ENCODE measurements at regions not wholly inside any gene's neighbourhood (a gene's known extent, or its start where the extent isn't known, plus 50 kb on each side); places are given as distances from the start of the nearest gene placed in this dataset.

- 96 to 100% methylated on average over 3 to 4 of the region's 4 CpGs for WGBS, 2 experiments (ENCODE audit: insufficient coverage in 1 of 2, insufficient read length in 1 of 2)
- H3K27ac ChIP-seq (ENCODE audit: low read depth, low read length): no peak overlapping the region
- DNase-seq: no peak
- H3K9me3 Mint-ChIP-seq: no peaks in the 10 kb centered on the region
- H3K27me3 Mint-ChIP-seq (ENCODE audit: insufficient read depth): no peaks in the 10 kb centered on the region
- no peak overlapping the region for H3K27ac Mint-ChIP-seq
- H3K27me3 ChIP-seq (ENCODE audit: control insufficient read depth, insufficient read depth, low read length, poor library complexity, severe bottlenecking): no peaks in the 10 kb centered on the region
- H3K4me3 ChIP-seq (ENCODE audit: low read length): no peak overlapping the region
- no peaks in the 10 kb centered on the region for H3K4me1 Mint-ChIP-seq
- no peaks in the 10 kb centered on the region for H3K4me1 ChIP-seq (ENCODE audit: control insufficient read depth, insufficient read depth, low read length)
- no peaks in the 10 kb centered on the region for H3K36me3 Mint-ChIP-seq (ENCODE audit: low read depth)
- no peak overlapping the region for H3K4me3 Mint-ChIP-seq
- H3K9ac ChIP-seq (ENCODE audit: extremely low read depth, low read length, poor library complexity, severe bottlenecking): no peak overlapping the region
- H3K9me3 ChIP-seq (ENCODE audit: control insufficient read depth, low read length): no peaks in the 10 kb centered on the region
- no peaks in the 10 kb centered on the region for H3K36me3 ChIP-seq (ENCODE audit: control insufficient read depth, insufficient read depth, low read length)
- TF ChIP-seq CTCF (conservative IDR thresholded peaks at IDR 0.05): no peak
These were observed 538.4 kb upstream of the NCAM2 start for GRCh38 chr21:20459838-20460237.

DNA sequence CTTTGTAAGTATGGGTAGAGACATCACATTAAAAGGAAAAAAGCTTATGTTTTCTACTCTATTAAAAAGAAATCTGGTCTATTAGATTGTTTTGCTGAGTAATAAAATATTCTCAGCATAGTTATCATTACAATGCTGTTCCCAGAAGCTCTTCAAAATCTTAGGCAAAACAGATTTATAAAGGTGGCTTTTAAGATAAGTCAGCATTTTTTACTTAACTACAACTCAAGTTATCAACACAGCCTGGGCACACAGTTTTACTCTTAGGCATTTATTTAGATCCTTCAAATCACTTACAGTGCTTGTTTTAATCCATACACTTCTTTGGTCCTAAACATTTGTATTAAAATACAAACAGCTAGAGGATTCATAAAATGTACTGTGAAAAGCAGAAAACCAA lies 534.8 kb upstream of the NCAM2 start:
- Histone ChIP-seq H3K9me3 (ENCODE audit: control insufficient read depth, low read length) (no peaks in the 10 kb centered on the region), H3K27ac (ENCODE audit: low read depth, low read length) (no peak overlapping the region), H3K27me3 (ENCODE audit: control insufficient read depth, insufficient read depth, low read length, poor library complexity, severe bottlenecking) (no peaks in the 10 kb centered on the region), H3K36me3 (ENCODE audit: control insufficient read depth, insufficient read depth, low read length) (no peaks in the 10 kb centered on the region), H3K4me1 (ENCODE audit: control insufficient read depth, insufficient read depth, low read length) (no peaks in the 10 kb centered on the region), H3K4me3 (ENCODE audit: low read length) (no peak overlapping the region), H3K9ac (ENCODE audit: extremely low read depth, low read length, poor library complexity, severe bottlenecking) (no peak overlapping the region)
- H3K27ac Mint-ChIP-seq: no peak overlapping the region
- no peaks in the 10 kb centered on the region for H3K4me1 Mint-ChIP-seq
- no peak overlapping the region for H3K4me3 Mint-ChIP-seq
- no peak for DNase-seq
- TF ChIP-seq CTCF (conservative IDR thresholded peaks at IDR 0.05): no peak
- H3K36me3 Mint-ChIP-seq (ENCODE audit: low read depth): no peaks in the 10 kb centered on the region
- no peaks in the 10 kb centered on the region for H3K27me3 Mint-ChIP-seq (ENCODE audit: insufficient read depth)
- H3K9me3 Mint-ChIP-seq: no peaks in the 10 kb centered on the region

DNA sequence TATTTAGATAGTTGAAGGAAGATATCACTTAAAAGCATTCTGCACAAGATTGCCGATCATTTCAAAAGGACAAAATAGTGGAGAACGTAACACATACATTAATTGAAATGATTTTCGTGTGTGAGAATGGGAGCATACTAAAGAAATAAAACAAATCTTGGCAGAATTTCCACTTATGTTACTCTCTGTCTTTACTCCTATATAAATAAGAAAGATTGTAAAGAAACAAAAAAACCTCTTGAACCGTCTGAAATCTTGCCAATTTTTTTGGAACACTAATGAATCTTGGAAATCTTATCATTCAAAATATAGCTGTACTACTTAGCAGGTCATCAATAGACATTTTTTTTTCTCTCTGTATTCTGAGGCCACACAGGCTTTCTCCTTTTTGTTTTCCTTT lies 528.8 kb upstream of the NCAM2 start:
- no peak overlapping the region for H3K9ac ChIP-seq (ENCODE audit: extremely low read depth, low read length, poor library complexity, severe bottlenecking)
- Mint-ChIP-seq H3K4me1 (no peaks in the 10 kb centered on the region), H3K27me3 (ENCODE audit: insufficient read depth) (no peaks in the 10 kb centered on the region), H3K36me3 (ENCODE audit: low read depth) (no peaks in the 10 kb centered on the region), H3K4me3 (no peak overlapping the region), H3K27ac (no peak overlapping the region), H3K9me3 (no peaks in the 10 kb centered on the region)
- H3K27ac ChIP-seq (ENCODE audit: low read depth, low read length): no peak overlapping the region
- no peak for DNase-seq
- no peaks in the 10 kb centered on the region for H3K9me3 ChIP-seq (ENCODE audit: control insufficient read depth, low read length)
- H3K27me3 ChIP-seq (ENCODE audit: control insufficient read depth, insufficient read depth, low read length, poor library complexity, severe bottlenecking): no peaks in the 10 kb centered on the region
- no peak for TF ChIP-seq CTCF (conservative IDR thresholded peaks at IDR 0.05)
- no peaks in the 10 kb centered on the region for H3K36me3 ChIP-seq (ENCODE audit: control insufficient read depth, insufficient read depth, low read length)
- WGBS, 2 experiments (ENCODE audit: insufficient coverage in 1 of 2, insufficient read length in 1 of 2): 91 to 100% methylated on average over 2 to 3 of the region's 4 CpGs
- H3K4me1 ChIP-seq (ENCODE audit: control insufficient read depth, insufficient read depth, low read length): no peaks in the 10 kb centered on the region
- no peak overlapping the region for H3K4me3 ChIP-seq (ENCODE audit: low read length)

All from endodermal cell (in vitro differentiated cells).